Vagina (tissue), 2 donors: ENCODE measurements at regions not wholly inside any gene's neighbourhood (a gene's known extent, or its start where the extent isn't known, plus 50 kb on each side); places are given as distances from the start of the nearest gene placed in this dataset.
"Not testable (repeated sequence)": the region's sequence is repeated elsewhere in the genome, so short reads cannot be mapped to it uniquely, and the experiment has no call there.

Experiments
- DNase-seq, 2 donors: peaks; one replicate each; pipeline ENCODE4 v3.0.0-alpha.2; 2017; ENCODE audit errors: extremely low spot score in 2 of 2
- H3K27ac ChIP-seq: fragments of 200-600 bp; sonication (generic); one replicate; pipeline ENCODE4 v1.5.1; 2019
- H3K27me3 ChIP-seq: fragments of 200-600 bp; sonication (generic); one replicate; pipeline ENCODE4 v1.5.1; 2019
- H3K36me3 ChIP-seq, 2 donors: fragments of 200-600 bp; sonication (generic); one replicate each; pipeline ENCODE4 v1.5.1; 2017 to 2019
- H3K4me1 ChIP-seq: fragments of 200-600 bp; sonication (generic); one replicate; pipeline ENCODE4 v1.5.1; 2019
- H3K4me3 ChIP-seq, 2 donors: fragments of 200-600 bp; sonication (generic); 1 replicate in 1 of 2; 2 replicates in 1 of 2; pipeline ENCODE4 v1.5.1; 2016 to 2019
- H3K9me3 ChIP-seq: fragments of 200-600 bp; sonication (generic); one replicate; pipeline ENCODE4 v1.5.1; 2019
- CTCF ChIP-seq, 3 experiments: fragments of 450-650 bp in 2 of 3; fragments of 200-600 bp in 1 of 3; sonication (generic) in 1 of 3; IDR thresholded peaks; one replicate each; pipeline ENCODE4 v1.5.1; 2017 to 2019; ENCODE audit warnings: antibody characterized with exemption in 3 of 3, mild to moderate bottlenecking in 2 of 3, moderate library complexity in 2 of 3
- POLR2A ChIP-seq, 2 donors: fragments of 450-650 bp; IDR thresholded peaks; one replicate each; pipeline ENCODE4 v1.6.1; 2017; ENCODE audit warnings: antibody characterized with exemption in 2 of 2, mild to moderate bottlenecking in 2 of 2, moderate library complexity in 2 of 2
- POLR2AphosphoS5 ChIP-seq, 2 donors: sonication (generic); formaldehyde crosslinking; IDR thresholded peaks; one replicate each; pipeline ENCODE4 v1.9.0; 2017; ENCODE audit warnings: antibody characterized with exemption in 2 of 2, mild to moderate bottlenecking in 2 of 2, low read depth in 1 of 2; ENCODE audit not compliant: insufficient read depth in 1 of 2
- intact Hi-C: fragments of 100-400 bp; cut with DNase I; formaldehyde crosslinking; loops from one replicate; pipeline ENCODE4 v1.15.1; 2023

- no peak overlapping the region for H3K4me3 ChIP-seq
- no peaks in the 10 kb centered on the region for H3K4me1 ChIP-seq
- intact Hi-C loops = no loop called here
- DNase-seq = no peak
- no peaks in the 10 kb centered on the region for H3K36me3 ChIP-seq
- no peaks in the 10 kb centered on the region for H3K9me3 ChIP-seq
- no peaks in the 10 kb centered on the region for H3K27me3 ChIP-seq
- no peak overlapping the region for H3K27ac ChIP-seq
- TF ChIP-seq CTCF (IDR thresholded peaks at IDR 0.05) (no peak), POLR2A (IDR thresholded peaks at IDR 0.05) (no peak), POLR2AphosphoS5 (IDR thresholded peaks at IDR 0.05; ENCODE audit: insufficient read depth in 1 of 2, low read depth in 1 of 2) (no peak)
Observed at GRCh38 chr1:112141301-112141700, 151.8 kb upstream of the KCND3 start.

GRCh38 chr1:112141923-112142322 is 152.5 kb upstream of the KCND3 start:
- Histone ChIP-seq H3K27me3 (no peaks in the 10 kb centered on the region), H3K36me3 (no peaks in the 10 kb centered on the region), H3K27ac (no peak overlapping the region), H3K9me3 (no peaks in the 10 kb centered on the region), H3K4me3 (no peak overlapping the region), H3K4me1 (no peaks in the 10 kb centered on the region)
- intact Hi-C loops = no loop called here
- no peak for TF ChIP-seq CTCF (IDR thresholded peaks at IDR 0.05)
- TF ChIP-seq POLR2A (IDR thresholded peaks at IDR 0.05) = no peak
- no peak for TF ChIP-seq POLR2AphosphoS5 (IDR thresholded peaks at IDR 0.05; ENCODE audit: insufficient read depth in 1 of 2, low read depth in 1 of 2)
- DNase-seq = no peak

GRCh38 chr1:112143871-112144441 is 154.5 kb upstream of the KCND3 start:
- intact Hi-C loops = no loop called here
- no peaks in the 10 kb centered on the region for H3K27me3 ChIP-seq
- H3K27ac ChIP-seq = no peak overlapping the region
- H3K36me3 ChIP-seq = no peaks in the 10 kb centered on the region
- no peaks in the 10 kb centered on the region for H3K9me3 ChIP-seq
- no peak for TF ChIP-seq POLR2A (IDR thresholded peaks at IDR 0.05)
- TF ChIP-seq CTCF (IDR thresholded peaks at IDR 0.05) = no peak
- TF ChIP-seq POLR2AphosphoS5 (IDR thresholded peaks at IDR 0.05; ENCODE audit: insufficient read depth in 1 of 2, low read depth in 1 of 2) = no peak
- no peaks in the 10 kb centered on the region for H3K4me1 ChIP-seq
- H3K4me3 ChIP-seq = no peak overlapping the region
- DNase-seq = no peak

- Histone ChIP-seq H3K4me1 (no peaks in the 10 kb centered on the region), H3K9me3 (no peaks in the 10 kb centered on the region), H3K27me3 (no peaks in the 10 kb centered on the region), H3K27ac (no peak overlapping the region), H3K36me3 (no peaks in the 10 kb centered on the region), H3K4me3 (no peak overlapping the region)
- DNase-seq = no peak
- intact Hi-C loops = no loop called here
- TF ChIP-seq POLR2AphosphoS5 (IDR thresholded peaks at IDR 0.05; ENCODE audit: insufficient read depth in 1 of 2, low read depth in 1 of 2) (no peak), POLR2A (IDR thresholded peaks at IDR 0.05) (no peak)
Observed at GRCh38 chr1:112144733-112145426, 155.4 kb upstream of the KCND3 start.

GRCh38 chr1:112146201-112146715 is 156.8 kb upstream of the KCND3 start:
- no peak for TF ChIP-seq POLR2A (IDR thresholded peaks at IDR 0.05)
- TF ChIP-seq POLR2AphosphoS5 (IDR thresholded peaks at IDR 0.05; ENCODE audit: insufficient read depth in 1 of 2, low read depth in 1 of 2) = no peak
- TF ChIP-seq CTCF (IDR thresholded peaks at IDR 0.05) = no peak
- intact Hi-C loops = no loop called here

GRCh38 chr1:112160214-112160613 is 170.7 kb upstream of the KCND3 start:
- H3K9me3 ChIP-seq, H3K27ac ChIP-seq, DNase-seq, H3K4me3 ChIP-seq, H3K36me3 ChIP-seq, H3K4me1 ChIP-seq, H3K27me3 ChIP-seq: not testable (repeated sequence)
- intact Hi-C loops = loop anchor here (10.0 kb wide), 1 partner anchor 85 kb away; no protein-coding TSS in a partner anchor

More at GRCh38 chr1:112146201-112146715, 156.8 kb upstream of the KCND3 start:
- Histone ChIP-seq H3K9me3 (no peaks in the 10 kb centered on the region), H3K4me3 (no peak overlapping the region), H3K27me3 (no peaks in the 10 kb centered on the region), H3K4me1 (no peaks in the 10 kb centered on the region), H3K27ac (no peak overlapping the region), H3K36me3 (no peaks in the 10 kb centered on the region)
- no peak for DNase-seq
